HG03097 (cell line): ENCODE measurements at regions not wholly inside any gene's neighbourhood (a gene's known extent, or its start where the extent isn't known, plus 50 kb on each side); places are given as distances from the start of the nearest gene placed in this dataset.

Experiments
- ATAC-seq: cut with Tn5 transposase; IDR thresholded peaks from one replicate; pipeline ENCODE4 v1.9.1; 2021; ENCODE audit not compliant: unreplicated experiment, low FRiP score

DNA sequence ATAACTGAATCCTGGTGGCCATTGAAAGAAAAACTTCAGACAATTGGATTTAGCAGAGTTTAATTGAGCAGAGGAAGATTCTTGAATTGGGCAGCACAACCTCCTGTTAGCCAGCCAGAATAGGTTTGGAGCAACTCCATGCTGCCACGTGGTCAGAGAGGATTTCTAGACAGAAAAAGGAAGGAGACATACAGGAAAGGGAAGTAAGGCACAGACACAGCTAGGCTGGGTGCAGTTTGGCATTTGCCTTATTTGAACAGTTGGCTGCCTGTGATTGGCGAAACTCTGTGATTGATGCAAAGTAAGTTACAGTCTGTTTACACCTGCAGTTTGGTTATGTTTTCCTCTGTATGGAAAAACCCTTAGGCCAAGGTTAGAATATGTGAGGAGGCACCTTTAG, 85.8 kb upstream of the SPATA13 start:
- ATAC-seq, result no peak

DNA sequence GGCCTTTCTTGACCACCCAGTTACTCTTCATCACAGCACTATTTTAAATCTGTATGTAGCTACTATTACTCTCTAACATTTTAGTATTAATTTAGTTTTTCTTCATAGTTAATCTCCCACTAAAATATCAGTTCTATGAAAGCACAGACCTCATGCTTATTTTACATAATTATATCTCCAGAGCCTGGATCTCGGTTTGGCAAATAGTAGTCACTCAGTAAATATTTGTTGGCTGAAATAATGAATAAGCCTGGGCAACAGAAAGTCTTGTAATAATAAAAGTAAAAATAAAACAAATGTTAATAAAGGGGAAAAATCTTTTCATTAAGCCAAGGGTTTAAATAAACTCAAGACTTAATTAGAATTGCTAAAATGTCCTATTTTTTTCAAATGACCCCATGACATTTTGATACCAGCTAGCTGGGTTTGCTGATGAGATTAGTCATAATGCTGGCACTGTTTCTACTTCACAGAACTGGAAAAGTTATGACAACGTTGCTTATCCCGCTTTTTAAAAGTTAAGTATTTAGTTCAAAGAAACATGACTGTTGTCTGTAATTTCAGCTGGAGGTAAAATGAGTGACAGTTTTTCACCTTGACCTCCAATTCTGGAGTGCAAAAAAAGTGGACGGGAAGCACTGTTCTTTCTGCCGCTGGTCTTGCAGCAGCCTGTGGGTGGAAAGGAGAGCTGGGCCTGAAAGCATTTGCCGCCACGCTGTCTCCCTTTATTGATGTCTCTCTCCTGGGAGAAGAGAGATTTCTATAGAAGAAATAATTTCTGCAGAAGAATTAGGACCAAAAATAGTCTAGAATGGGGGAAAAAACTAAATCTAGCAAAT, 85.2 kb upstream of the SPATA13 start:
- ATAC-seq, result no peak

DNA sequence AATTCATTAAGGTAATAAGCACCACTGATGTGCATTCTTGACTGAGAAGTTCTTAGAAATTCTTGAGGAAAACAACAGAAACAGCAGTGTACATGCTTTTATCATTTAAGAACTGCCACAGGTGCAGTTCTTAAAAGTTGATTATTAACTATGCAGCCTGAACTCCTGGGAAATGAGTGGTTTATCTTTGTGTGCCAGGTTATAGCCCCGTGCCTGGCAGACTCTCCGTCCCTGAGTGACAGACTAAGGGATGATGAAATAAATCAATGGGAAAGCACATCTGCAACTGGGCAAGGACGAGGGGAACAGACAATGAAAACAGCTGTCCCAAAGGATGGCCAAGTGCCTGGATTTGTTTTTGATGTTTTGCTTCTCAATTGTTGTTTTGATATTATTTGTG, 84.4 kb upstream of the SPATA13 start:
- no peak for ATAC-seq

DNA sequence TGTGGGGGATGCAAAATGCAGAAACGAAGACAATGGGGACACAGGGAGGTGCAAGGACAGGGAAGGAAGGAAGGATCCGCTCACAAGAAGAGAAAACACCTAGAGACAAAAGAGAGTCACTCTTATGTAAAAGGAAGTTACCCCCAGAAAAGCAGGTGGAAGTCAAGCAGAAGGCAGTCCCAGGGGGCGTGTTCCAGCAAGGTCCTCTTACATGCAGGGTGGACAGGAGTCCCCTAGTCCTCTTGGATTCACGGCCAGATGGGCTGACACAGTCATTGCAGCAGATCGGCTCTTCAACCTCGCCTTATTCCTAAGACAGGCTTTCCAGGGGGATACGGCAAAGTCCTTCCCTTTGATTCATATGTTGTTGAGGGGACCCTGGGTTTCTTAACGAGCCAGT, 83.9 kb upstream of the SPATA13 start:
- no peak for ATAC-seq

DNA sequence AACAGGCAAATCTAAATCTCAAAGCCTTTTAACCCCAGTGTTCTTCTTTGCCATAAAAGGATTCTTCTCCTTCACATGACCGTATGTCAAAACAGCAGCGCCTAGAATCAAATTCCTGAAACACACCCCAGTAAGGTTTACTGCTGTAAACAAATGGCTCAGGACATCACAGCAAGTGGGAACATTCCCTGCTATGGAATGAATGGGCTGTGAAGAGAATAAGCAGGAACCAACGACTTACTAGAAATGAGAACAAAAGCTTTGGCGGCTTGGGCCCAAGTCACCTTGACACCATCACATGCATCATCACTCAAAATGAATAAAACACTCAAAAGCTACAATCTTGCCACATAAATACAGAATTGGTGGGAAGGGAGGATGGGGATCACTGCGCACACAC, 80.4 kb upstream of the SPATA13 start:
- ATAC-seq, result no peak

DNA sequence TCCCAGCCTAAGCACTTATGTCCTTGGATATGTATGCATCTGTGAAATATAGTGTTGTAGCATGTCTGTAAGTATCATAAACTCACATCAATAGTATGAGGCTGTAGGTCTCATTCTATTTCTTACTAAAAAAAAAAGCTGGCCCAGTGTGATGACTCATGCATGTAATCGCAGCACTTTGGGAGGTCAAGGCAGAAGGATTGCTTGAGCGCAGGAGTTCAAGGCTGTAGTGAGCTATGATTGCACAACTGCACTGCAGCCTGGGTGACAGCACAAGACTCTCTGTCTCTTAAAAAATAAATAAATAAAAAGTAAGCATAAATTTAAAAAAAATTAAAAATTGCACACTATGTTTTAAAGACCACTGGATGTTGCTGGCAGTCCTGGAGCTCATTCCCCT, 79.1 kb upstream of the SPATA13 start:
- ATAC-seq, result no peak

DNA sequence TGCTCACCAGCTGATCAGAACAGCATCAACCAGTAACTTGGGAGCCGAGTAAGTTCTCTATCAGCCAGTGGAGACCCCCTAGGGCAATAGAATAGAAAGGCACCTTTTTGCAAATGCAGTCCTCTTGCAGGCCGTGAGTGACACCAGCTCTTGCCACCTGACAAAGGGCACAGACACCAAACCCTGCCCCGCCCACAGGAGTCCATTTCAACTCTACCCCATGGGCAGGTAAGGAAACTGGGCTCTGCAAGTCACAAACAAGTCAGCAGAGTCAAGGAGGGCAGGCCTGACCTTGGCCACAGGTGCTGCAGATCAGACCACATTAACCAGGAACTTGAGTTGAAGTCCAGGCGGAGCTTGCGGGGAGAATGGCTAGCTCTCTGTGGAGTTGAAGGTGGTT, 77.4 kb upstream of the SPATA13 start:
- no peak for ATAC-seq

DNA sequence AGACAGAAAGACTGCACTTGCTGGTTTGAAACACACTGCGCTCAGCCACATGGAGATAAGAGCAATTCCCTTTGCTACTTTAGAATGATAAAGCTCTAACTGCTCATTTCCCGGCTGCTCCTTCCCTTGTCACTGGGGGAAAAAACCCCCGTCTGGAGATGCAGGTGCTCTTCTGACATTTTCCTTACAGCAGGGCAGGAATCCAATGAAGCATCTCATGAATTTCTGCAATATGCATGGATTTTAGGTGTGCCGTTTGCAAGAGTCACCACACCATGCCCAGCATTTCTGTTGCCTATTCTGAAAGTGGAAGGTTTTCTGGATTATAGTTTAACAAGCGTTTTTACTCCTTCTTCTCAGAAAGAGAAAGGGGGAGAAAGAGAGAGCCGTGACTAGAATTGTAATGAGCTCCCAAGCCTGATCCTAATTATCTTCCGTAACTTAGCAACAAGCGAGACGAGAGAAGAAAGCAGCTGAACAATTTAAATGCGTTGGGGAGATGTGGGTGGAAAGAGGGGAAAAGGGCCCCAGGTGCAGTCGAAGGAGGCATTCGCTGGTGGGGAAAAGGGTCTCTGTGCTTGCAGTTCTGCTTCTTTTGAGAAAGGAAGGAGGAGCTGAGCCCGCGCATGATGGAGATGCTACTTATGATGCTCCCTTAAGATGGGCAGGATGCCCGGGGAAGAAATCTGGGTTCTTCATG, 76.6 kb upstream of the SPATA13 start:
- ATAC-seq, result no peak

DNA sequence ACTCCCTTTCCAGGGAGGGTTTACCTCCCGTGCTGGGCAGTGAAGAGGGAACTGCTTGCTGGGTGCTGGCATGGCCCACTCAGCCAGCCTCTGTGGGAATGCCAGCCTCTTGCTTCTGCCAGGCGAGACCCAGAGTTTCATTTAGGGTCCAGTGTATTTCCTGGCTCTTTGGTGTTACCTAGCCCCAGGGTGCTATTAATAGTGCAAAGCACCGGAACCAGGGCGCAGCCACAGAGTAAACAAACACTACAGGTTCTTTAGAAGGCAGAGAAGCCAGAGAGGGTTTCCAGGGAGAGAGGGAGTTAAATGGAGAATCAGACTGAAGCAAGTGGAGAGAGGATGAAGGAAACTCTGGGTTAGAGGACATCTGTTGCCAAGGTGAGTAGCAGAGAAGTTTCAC, 74.9 kb upstream of the SPATA13 start:
- no peak for ATAC-seq

DNA sequence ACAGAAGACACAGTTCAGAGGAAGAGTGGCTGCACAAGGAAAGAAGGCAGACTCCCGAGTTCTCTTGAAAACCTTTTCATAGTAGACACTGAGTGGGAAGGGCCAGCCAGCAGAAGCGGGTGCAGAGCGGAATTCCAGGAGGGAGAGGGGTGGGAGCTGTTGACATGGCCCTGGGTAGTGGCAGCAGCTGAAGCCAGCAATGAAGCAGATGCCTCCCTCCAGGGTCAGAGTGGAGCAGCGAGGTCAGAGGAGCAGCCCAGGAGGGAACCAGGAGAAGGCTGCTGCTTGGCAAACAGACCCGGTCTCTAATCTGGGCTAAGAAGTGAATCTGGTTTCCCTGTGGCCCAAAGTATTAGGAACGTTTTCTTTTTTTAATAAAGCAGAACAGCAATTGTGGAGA, 73.9 kb upstream of the SPATA13 start:
- no peak for ATAC-seq

DNA sequence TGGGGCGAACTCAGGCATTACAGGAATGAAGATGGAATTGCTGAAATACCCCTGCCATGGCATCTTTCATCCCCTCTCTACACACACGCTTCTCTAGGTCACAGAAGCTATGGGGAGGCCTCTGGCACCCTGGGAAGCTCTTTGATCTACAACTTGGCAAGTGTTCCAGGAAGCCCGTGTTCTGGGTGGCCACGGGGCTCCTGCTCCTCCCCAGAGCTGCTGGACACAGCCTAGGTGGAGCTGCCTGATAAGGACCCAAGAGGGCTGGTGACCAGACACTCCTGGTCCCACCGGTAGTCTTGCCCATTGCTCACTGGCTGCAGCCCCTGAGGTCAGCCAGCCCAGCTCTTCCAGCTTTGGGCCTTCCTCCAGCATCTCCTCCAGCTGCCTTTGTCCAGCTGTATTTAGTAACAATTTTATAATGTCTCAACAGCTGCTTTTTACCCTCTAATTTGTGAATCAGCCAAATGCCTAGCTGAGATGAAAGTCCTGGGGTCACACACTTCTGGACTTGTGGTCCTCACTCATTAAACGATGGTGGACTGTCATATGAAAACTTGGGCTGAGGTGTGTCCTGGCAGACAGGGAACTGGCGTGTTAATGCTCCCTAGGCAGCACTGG, 72.8 kb upstream of the SPATA13 start:
- ATAC-seq, result no peak

DNA sequence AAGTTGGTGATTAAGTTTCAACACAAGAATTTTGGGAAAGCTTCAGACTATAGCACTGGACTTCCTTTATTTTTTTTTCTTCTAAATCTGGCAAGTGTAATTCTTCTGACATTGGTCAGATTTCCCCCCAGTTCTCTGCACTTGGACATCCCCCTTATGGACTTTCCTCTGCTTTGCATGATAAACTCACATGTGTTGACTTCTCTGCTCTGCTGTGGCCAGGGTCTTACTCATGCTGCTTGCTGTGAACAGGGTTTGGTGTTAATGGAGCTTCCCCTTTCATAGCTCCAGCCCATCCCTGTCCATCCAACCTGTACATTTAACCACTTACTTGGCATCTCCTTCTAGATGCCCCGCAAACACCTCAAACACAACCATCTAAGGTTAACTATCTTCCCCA, 70.5 kb upstream of the SPATA13 start:
- no peak for ATAC-seq

DNA sequence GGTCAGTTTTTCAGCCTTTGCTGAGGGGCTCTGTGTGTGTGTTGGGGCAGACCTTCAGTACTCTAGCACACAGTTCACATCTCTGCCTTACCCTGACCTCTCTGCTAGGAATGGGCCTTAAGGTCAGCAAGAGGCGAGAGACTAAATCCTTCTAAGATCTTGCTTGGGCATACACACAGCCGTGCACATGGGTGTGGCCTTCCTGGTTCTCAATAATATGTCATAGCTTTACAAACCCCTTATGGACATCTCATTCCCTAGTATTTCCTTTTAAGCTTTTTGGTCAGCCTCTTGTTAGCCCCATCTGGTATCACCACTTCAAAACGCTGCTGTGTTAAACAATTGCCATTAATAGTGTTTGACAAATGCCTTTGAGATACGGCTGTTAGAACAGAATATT, 69.4 kb upstream of the SPATA13 start:
- no peak for ATAC-seq

DNA sequence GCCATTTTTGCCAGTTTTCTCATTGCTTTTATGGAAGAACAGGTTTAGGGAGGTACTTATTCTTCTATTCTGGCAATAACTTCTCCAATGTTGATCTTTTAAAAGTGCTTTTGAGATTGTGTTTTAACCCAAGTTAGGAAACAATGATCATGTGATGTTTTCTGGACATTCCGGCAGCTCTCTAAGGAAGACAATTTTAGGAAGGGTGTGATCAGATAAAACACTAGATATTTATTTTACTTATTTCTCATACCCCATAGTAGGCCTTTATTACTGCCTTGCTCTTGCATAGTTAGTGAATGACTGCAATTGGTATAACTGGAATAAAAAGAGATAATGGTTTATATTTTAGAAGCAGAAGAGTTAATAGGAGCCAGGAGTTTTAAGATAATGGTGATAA, 68.4 kb upstream of the SPATA13 start:
- ATAC-seq, result no peak

DNA sequence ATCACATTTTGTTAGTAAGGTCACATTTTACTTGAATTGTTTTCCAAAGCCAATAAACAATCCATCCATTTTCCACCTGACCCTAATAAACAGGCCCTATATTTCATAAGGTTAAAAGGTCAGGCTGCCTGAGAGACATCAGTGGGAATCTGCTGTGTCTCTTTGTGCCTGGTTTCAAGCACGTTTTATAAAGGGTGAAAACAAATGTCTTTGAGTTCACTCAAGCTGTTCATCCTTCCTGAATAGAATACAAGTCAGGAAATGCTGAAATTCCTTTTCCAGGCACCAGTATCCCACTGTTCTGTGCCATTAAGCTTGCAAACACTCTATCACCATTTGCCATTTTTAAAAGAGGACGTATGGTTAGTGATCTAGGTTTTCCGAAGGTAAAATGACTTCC, 67.5 kb upstream of the SPATA13 start:
- ATAC-seq, result no peak

DNA sequence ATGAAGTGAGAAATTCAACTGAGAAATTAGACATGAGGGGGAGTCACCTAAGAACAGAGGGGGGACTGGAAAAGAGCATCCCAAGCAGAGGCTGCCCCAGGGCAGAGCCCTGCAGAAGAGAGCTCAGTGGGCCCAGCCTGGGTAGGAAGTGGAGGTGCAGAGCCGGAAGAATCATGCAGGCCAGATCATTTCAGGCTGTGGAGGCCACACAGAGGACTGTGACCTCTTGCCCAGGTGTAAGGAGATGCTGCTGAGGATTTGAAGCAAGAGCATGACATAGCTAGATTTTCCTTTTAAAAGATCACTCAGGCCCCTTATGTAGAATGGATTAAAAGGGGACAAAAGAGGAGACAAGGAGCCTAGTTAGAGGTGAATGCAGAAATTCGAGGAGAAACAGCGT, 63.9 kb upstream of the SPATA13 start:
- ATAC-seq, result no peak

DNA sequence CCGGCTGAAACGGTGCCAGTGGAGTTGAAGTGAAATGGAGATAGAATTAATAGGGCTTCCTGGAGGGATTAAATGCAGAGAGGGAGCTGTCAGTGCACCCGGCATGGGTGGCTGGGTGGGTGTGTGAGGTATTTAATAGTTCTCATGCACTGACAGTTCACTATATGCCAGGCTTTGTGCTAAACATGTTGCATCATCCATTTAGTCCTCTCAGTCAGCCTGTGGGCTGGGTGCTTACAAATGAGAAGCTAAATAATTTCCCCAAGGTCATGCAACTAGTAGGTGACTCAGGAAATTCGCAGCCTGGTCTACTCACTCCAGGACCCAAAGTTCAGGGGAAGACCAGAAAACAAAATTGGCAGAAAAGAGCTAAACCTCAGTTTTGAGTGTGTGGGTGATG, 63.5 kb upstream of the SPATA13 start:
- no peak for ATAC-seq

DNA sequence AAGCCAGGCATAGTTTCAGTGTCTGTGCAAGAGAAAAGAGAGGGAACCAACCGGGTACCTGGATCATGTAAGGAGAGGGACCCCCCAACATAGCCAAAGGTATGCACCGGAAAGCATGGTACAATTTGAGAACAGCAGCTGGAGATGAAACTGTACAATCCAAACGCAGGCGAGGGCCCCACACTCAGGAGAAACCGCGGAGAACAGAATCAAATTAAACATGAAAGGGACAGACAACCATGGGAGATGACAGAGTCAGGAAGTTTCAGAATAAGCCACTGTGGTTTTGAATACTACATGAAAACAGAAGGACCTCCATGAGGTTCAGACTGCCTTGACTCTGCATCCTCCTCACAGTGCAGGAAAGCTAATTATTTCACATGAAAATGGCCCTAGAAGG, 62.9 kb upstream of the SPATA13 start:
- no peak for ATAC-seq

DNA sequence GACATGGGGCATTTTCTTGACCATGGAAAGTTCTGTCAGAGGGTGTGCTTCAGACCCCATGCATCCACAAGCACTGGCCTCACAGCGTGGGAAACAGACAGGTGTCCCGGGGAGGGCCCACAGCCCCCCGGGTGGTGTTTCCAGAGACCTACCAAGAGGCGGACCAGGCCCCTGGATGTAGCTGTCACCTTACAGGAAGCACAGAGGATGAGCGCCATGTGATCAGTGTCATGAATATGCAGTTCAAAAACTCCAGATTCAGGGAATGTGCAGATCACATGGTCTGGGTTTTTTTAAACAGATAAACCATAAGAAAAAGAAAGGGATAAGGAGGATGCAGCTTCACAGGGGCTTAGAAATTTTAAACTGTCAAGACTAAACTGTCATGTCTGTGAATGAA, 61.0 kb upstream of the SPATA13 start:
- no peak for ATAC-seq

DNA sequence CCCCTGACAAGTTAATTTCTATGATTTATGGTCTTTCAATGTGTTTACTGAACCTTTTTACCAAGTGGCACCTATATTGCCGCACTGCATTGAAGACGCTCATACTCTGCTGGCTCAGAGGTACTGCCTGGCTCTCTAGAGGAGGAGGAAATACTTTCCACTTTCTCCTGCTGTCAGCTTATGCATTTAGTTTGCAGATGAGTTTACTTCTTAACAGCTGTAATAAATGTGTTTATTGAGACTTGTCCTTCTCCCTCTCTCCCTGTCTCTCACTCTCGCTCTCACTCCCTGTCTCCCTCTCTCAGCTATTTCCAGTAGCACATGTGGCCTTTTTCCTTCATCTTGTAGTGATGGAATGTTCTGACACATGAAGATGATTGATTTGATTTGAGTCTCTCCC, 60.3 kb upstream of the SPATA13 start:
- no peak for ATAC-seq

DNA sequence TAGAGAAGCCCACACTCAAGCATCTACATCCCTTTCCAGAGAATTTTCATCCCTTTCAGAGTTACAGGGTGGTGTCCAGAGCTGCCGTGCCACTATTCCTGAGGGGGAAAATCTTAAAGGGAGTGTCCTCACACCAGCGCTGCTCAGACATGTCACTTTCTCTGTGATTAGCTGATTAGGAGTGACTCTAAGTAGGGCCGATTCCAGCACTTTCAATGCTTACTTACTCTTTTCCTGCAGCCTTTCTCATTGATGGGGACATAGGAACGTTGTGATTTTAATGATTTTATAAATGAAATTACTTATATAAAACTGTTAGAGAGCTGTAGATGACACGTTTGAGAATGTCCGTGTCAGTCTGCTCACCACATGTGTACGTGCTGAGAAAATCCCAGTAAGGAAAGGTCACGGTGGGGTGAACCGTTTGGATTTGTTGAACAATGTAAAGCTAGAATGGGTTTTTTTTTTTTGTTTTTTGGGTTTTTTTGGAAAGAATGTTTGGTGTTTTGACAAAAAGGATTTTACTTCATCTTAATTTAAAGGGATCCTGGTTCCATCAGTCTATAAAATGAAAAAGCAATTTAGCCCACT, 56.6 kb upstream of the SPATA13 start:
- ATAC-seq, result no peak

DNA sequence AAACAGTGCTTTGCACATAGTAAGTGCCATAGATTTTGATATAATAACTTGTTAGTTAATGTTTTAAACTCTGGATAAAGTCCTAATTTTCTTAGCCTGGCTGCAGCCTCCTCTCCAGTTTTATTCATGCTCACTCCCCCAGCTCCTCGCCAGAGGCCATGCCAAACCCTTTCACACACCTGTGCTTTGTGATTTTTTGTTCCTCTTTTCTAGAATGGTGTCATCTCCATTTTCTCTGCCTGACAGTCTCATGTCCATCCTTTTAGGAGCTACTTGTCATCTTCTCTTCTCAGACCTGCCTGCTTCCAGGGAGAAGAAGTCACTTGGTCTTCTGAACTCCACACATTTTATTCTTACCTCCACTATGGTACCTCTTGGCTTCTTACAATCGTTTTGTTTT, 55.8 kb upstream of the SPATA13 start:
- no peak for ATAC-seq
